Omental fat pad (tissue), 3 donors: ENCODE measurements at regions not wholly inside any gene's neighbourhood (a gene's known extent, or its start where the extent isn't known, plus 50 kb on each side); places are given as distances from the start of the nearest gene placed in this dataset.

ENCODE experiments used
- ATAC-seq: fragments of 150-250 bp; one replicate; pipeline ENCODE4 v1.9.1; 2016; ENCODE audit warnings: mild to moderate bottlenecking, moderate library complexity; ENCODE audit not compliant: low FRiP score
- DNase-seq: peaks from one replicate; pipeline ENCODE4 v3.0.0-alpha.2; 2019; ENCODE audit warnings: low spot score
- CTCF ChIP-seq, 3 donors: fragments of 450-650 bp; IDR thresholded peaks; one replicate each; pipeline ENCODE4 v1.5.1; 2016 to 2017; ENCODE audit warnings: antibody characterized with exemption in 3 of 3, mild to moderate bottlenecking in 3 of 3, moderate library complexity in 2 of 3

DNA sequence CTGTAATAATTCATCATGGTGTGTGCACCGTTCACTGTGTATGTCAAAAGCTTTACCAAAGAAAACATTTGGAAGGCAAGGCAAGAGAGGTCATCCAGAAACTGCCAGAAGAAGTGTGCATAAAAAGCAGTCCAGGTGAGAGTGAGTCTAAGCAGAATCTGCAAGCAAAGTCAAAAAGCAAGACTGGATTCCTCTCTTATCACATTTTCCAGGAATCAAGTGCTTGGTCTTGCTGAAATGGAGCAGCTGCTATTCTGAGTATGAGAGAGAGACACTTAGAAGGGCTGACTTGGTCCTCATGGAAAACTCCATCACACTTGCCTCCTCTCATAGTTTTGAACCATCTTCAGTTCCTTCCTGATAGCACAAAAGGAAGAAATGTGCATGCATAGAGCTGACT, 231.3 kb downstream of the ANAPC1 start:
- TF ChIP-seq CTCF (IDR thresholded peaks at IDR 0.05), result no peak
- no peak for DNase-seq
- no peak for ATAC-seq

DNA sequence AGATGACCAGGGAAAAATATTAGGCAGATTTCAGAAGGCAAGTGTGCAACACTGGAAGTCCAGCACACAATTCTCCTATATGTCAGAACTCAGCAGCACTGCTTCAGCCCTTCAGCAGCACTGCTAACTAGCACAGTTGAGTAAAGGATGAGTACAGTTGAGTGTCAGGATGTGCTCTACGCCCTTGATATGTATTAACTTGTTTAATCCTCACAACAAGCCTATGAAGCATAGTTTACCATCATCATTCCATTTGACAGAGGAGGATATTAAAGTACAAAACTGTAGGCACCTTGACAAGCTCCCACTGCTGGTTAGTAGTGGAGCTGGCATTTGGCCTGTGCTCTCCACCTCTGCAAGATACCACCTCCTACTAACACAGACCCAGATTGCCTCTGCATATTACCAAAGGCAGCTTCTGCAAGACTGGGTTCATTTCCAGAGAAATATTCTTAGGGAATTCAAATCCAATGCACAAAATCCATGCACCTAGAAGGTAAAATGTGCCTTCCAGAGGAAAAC, 230.8 kb downstream of the ANAPC1 start:
- TF ChIP-seq CTCF (IDR thresholded peaks at IDR 0.05), result no peak
- DNase-seq (no peak), ATAC-seq (no peak)

GRCh38 chr2:111653913-111654312, 230.1 kb downstream of the ANAPC1 start:
- TF ChIP-seq CTCF (IDR thresholded peaks at IDR 0.05), result no peak
- DNase-seq (no peak), ATAC-seq (no peak)

DNA sequence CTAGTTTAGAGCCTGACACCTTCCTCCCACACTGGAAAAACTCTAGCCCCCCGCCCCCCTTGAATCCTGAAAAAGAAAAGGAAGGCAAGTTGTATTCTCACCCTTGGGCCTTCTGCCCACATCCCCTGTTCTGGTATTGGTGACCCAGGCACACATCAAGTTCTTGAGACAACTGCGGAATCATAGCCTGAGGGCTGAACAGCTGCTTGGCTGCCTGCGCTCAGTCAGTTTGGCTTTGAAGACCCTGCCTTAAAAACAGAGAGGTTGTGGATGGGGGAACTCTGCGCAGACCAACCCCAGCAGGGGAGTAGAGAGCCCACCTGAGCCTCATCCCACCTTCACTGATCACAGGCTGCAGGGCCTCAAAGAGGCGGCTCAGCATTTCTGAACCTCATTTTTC, 229.2 kb downstream of the ANAPC1 start:
- DNase-seq, result no peak
- no peak for ATAC-seq
- no peak for TF ChIP-seq CTCF (IDR thresholded peaks at IDR 0.05)

GRCh38 chr2:111656436-111656835, 227.6 kb downstream of the ANAPC1 start:
- ATAC-seq (no peak), DNase-seq (no peak)
- TF ChIP-seq CTCF (IDR thresholded peaks at IDR 0.05), result no peak

GRCh38 chr2:111656894-111657293, 227.1 kb downstream of the ANAPC1 start:
- DNase-seq (no peak), ATAC-seq (no peak)
- TF ChIP-seq CTCF (IDR thresholded peaks at IDR 0.05), result no peak

DNA sequence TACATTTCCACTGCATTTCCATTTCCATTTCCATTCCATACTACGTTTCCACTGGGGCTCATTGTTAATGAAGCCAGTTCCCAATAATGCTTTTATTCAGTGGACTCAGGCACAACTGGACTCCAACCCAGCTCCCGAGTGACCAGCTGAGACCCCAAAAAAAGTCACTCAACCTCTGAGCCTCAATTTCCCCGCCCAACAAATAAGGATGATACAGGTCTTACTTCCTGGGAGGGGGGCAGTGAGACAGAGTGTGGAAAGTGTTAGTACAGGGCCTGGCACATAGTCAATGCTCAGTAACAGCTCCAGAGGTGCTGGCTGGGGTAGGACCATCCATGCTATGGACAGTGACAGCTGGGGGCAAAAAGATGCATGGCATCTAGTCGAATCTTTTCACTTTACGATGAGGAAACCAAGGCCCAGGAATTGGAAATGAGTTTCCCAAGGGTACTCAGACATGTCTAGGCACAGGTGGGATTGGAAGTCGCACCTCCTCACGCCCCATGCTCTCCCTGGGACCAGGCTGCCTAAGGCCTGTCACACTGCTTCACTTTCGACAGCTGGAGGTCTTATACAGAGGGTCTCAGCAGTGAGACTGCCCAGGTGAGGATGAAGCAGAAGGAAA, 226.5 kb downstream of the ANAPC1 start:
- no peak for ATAC-seq
- no peak for TF ChIP-seq CTCF (IDR thresholded peaks at IDR 0.05)
- no peak for DNase-seq
